ENCODE measurements at regions not wholly inside any gene's neighbourhood (a gene's known extent, or its start where the extent isn't known, plus 50 kb on each side); places are given as distances from the start of the nearest gene placed in this dataset.

DNA sequence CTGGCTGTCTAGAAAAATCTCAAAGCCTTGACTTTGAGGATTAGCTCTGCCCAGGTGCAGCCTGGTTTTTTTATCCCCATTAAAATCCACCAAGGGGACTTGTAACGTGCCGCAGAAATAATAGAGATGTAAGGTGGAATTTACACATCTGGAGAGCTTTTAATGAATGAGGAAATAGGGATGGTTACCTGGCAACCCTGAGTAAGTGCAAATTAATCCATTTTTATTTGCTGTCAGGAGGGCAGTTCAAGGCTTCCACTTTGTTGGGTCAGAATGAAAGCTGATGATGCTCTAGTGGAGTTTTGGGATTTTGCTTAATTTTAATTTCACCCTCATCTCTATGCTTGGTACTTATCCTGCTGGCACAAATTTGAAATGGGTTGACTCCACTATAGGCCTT lies 163.4 kb upstream of the CEP162 start (continued):
- TF ChIP-seq, protein P1, sequence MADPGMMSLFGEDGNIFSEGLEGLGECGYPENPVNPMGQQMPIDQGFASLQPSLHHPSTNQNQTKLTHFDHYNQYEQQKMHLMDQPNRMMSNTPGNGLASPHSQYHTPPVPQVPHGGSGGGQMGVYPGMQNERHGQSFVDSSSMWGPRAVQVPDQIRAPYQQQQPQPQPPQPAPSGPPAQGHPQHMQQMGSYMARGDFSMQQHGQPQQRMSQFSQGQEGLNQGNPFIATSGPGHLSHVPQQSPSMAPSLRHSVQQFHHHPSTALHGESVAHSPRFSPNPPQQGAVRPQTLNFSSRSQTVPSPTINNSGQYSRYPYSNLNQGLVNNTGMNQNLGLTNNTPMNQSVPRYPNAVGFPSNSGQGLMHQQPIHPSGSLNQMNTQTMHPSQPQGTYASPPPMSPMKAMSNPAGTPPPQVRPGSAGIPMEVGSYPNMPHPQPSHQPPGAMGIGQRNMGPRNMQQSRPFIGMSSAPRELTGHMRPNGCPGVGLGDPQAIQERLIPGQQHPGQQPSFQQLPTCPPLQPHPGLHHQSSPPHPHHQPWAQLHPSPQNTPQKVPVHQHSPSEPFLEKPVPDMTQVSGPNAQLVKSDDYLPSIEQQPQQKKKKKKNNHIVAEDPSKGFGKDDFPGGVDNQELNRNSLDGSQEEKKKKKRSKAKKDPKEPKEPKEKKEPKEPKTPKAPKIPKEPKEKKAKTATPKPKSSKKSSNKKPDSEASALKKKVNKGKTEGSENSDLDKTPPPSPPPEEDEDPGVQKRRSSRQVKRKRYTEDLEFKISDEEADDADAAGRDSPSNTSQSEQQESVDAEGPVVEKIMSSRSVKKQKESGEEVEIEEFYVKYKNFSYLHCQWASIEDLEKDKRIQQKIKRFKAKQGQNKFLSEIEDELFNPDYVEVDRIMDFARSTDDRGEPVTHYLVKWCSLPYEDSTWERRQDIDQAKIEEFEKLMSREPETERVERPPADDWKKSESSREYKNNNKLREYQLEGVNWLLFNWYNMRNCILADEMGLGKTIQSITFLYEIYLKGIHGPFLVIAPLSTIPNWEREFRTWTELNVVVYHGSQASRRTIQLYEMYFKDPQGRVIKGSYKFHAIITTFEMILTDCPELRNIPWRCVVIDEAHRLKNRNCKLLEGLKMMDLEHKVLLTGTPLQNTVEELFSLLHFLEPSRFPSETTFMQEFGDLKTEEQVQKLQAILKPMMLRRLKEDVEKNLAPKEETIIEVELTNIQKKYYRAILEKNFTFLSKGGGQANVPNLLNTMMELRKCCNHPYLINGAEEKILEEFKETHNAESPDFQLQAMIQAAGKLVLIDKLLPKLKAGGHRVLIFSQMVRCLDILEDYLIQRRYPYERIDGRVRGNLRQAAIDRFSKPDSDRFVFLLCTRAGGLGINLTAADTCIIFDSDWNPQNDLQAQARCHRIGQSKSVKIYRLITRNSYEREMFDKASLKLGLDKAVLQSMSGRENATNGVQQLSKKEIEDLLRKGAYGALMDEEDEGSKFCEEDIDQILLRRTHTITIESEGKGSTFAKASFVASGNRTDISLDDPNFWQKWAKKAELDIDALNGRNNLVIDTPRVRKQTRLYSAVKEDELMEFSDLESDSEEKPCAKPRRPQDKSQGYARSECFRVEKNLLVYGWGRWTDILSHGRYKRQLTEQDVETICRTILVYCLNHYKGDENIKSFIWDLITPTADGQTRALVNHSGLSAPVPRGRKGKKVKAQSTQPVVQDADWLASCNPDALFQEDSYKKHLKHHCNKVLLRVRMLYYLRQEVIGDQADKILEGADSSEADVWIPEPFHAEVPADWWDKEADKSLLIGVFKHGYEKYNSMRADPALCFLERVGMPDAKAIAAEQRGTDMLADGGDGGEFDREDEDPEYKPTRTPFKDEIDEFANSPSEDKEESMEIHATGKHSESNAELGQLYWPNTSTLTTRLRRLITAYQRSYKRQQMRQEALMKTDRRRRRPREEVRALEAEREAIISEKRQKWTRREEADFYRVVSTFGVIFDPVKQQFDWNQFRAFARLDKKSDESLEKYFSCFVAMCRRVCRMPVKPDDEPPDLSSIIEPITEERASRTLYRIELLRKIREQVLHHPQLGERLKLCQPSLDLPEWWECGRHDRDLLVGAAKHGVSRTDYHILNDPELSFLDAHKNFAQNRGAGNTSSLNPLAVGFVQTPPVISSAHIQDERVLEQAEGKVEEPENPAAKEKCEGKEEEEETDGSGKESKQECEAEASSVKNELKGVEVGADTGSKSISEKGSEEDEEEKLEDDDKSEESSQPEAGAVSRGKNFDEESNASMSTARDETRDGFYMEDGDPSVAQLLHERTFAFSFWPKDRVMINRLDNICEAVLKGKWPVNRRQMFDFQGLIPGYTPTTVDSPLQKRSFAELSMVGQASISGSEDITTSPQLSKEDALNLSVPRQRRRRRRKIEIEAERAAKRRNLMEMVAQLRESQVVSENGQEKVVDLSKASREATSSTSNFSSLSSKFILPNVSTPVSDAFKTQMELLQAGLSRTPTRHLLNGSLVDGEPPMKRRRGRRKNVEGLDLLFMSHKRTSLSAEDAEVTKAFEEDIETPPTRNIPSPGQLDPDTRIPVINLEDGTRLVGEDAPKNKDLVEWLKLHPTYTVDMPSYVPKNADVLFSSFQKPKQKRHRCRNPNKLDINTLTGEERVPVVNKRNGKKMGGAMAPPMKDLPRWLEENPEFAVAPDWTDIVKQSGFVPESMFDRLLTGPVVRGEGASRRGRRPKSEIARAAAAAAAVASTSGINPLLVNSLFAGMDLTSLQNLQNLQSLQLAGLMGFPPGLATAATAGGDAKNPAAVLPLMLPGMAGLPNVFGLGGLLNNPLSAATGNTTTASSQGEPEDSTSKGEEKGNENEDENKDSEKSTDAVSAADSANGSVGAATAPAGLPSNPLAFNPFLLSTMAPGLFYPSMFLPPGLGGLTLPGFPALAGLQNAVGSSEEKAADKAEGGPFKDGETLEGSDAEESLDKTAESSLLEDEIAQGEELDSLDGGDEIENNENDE (IDR thresholded peaks at IDR 0.05; ENCODE audit: insufficient replicate concordance, low read length) = no peak
- TF ChIP-seq CBX5 (IDR thresholded peaks at IDR 0.05; ENCODE audit: low read depth, low read length) (no peak), SP4 (IDR thresholded peaks at IDR 0.05; ENCODE audit: low read length) (no peak), TAF7 (optimal IDR thresholded peaks at IDR 0.05; ENCODE audit: borderline replicate concordance, low read depth, low read length) (no peak), BRCA1 (IDR thresholded peaks at IDR 0.05; ENCODE audit: low read depth, low read length) (no peak), RNF2 (IDR thresholded peaks at IDR 0.05; ENCODE audit: borderline replicate concordance, low read depth, low read length, missing control alignments, poor library complexity, severe bottlenecking) (no peak), CTCF (IDR thresholded peaks at IDR 0.05; ENCODE audit: control extremely low read depth in 1 of 3, insufficient read depth in 1 of 3, low read depth in 1 of 3, low read length in 3 of 3) (no peak), GTF2F1 (IDR thresholded peaks at IDR 0.05; ENCODE audit: borderline replicate concordance, low read depth, low read length) (no peak), YY1 (IDR thresholded peaks at IDR 0.05; ENCODE audit: low read depth, low read length) (no peak)

All from H1 (cell line).